HepG2 (cell line): ENCODE measurements at regions not wholly inside any gene's neighbourhood (a gene's known extent, or its start where the extent isn't known, plus 50 kb on each side); places are given as distances from the start of the nearest gene placed in this dataset.

Experiments used
- CBFB ChIP-seq: sonication (generic); formaldehyde crosslinking; IDR thresholded peaks from 2 replicates; pipeline ENCODE4 v1.4.0; 2020; ENCODE audit warnings: missing genetic modification reagents
- ETV6 ChIP-seq: sonication (generic); formaldehyde crosslinking; conservative IDR thresholded peaks from 2 replicates; pipeline ENCODE4 v1.4.0; 2020; ENCODE audit warnings: missing genetic modification reagents
- ISL2 ChIP-seq: sonication (generic); formaldehyde crosslinking; IDR thresholded peaks from 2 replicates; pipeline ENCODE4 v1.5.0; 2020; ENCODE audit warnings: missing genetic modification reagents
- KDM6A ChIP-seq: IDR thresholded peaks from 2 replicates; pipeline ENCODE4 v1.6.1; 2016; ENCODE audit warnings: low read depth
- MZF1 ChIP-seq: sonication (generic); formaldehyde crosslinking; IDR thresholded peaks from 2 replicates; pipeline ENCODE4 v1.8.1; 2023; ENCODE audit warnings: mild to moderate bottlenecking, missing genetic modification reagents, borderline replicate concordance
- NBN ChIP-seq: fragments of 450-650 bp; conservative IDR thresholded peaks from 2 replicates; pipeline ENCODE4 v1.6.1; 2017
- TEAD2 ChIP-seq: sonication (generic); formaldehyde crosslinking; IDR thresholded peaks from 2 replicates; pipeline ENCODE4 v1.9.0; 2021; ENCODE audit warnings: missing genetic modification reagents
- ZBTB20 ChIP-seq: sonication (generic); formaldehyde crosslinking; IDR thresholded peaks from 2 replicates; pipeline ENCODE4 v1.8.1; 2023; ENCODE audit warnings: missing genetic modification reagents, low read depth, mild to moderate bottlenecking, borderline replicate concordance
- ZNF138 ChIP-seq: sonication (generic); formaldehyde crosslinking; IDR thresholded peaks from 2 replicates; pipeline ENCODE4 v1.5.0; 2020; ENCODE audit warnings: mild to moderate bottlenecking, low read depth, missing genetic modification reagents
- ZNF235 ChIP-seq: sonication (generic); formaldehyde crosslinking; IDR thresholded peaks from 2 replicates; pipeline ENCODE4 v1.8.1; 2023; ENCODE audit warnings: mild to moderate bottlenecking, missing genetic modification reagents, borderline replicate concordance
- ZNF3 ChIP-seq: IDR thresholded peaks from 2 replicates; pipeline ENCODE4 v1.7.0; 2017; ENCODE audit warnings: inconsistent platforms
- ZNF367 ChIP-seq: sonication (generic); formaldehyde crosslinking; IDR thresholded peaks from 2 replicates; pipeline ENCODE4 v1.4.0; 2020; ENCODE audit warnings: missing genetic modification reagents, borderline replicate concordance
- ZNF546 ChIP-seq: sonication (generic); formaldehyde crosslinking; conservative IDR thresholded peaks from 2 replicates; pipeline ENCODE4 v1.8.1; 2023; ENCODE audit warnings: mild to moderate bottlenecking, missing genetic modification reagents
- ZNF746 ChIP-seq: sonication (generic); formaldehyde crosslinking; IDR thresholded peaks from 2 replicates; pipeline ENCODE4 v1.8.0; 2022; ENCODE audit warnings: mild to moderate bottlenecking, missing genetic modification reagents
- ZNF75D ChIP-seq: sonication (generic); formaldehyde crosslinking; IDR thresholded peaks from 2 replicates; pipeline ENCODE4 v1.8.1; 2023; ENCODE audit warnings: missing genetic modification reagents, mild to moderate bottlenecking, borderline replicate concordance
- TF ChIP-seq, protein P1 (sequence below): IDR thresholded peaks from 2 replicates; pipeline ENCODE4 v1.6.1; 2016
- TF ChIP-seq, protein P2 (sequence below): sonication (generic); formaldehyde crosslinking; IDR thresholded peaks from 2 replicates; pipeline ENCODE4 v1.8.0; 2022; ENCODE audit warnings: missing genetic modification reagents, mild to moderate bottlenecking, inconsistent platforms, borderline replicate concordance
- TF ChIP-seq, protein P3 (sequence below), 2 experiments: sonication (generic) in 1 of 2; formaldehyde crosslinking in 1 of 2; IDR thresholded peaks; 2 replicates each; pipeline versions ENCODE4 v1.5.1 to v1.6.1; 2011 to 2020; ENCODE audit warnings: borderline replicate concordance in 1 of 2, low read depth in 1 of 2, low read length in 1 of 2, mild to moderate bottlenecking in 1 of 2, missing genetic modification reagents in 1 of 2, moderate library complexity in 1 of 2
- TF ChIP-seq, protein P4 (sequence below): sonication (generic); formaldehyde crosslinking; IDR thresholded peaks from 2 replicates; pipeline ENCODE4 v1.4.0; 2020; ENCODE audit warnings: low read depth, missing genetic modification reagents

DNA sequence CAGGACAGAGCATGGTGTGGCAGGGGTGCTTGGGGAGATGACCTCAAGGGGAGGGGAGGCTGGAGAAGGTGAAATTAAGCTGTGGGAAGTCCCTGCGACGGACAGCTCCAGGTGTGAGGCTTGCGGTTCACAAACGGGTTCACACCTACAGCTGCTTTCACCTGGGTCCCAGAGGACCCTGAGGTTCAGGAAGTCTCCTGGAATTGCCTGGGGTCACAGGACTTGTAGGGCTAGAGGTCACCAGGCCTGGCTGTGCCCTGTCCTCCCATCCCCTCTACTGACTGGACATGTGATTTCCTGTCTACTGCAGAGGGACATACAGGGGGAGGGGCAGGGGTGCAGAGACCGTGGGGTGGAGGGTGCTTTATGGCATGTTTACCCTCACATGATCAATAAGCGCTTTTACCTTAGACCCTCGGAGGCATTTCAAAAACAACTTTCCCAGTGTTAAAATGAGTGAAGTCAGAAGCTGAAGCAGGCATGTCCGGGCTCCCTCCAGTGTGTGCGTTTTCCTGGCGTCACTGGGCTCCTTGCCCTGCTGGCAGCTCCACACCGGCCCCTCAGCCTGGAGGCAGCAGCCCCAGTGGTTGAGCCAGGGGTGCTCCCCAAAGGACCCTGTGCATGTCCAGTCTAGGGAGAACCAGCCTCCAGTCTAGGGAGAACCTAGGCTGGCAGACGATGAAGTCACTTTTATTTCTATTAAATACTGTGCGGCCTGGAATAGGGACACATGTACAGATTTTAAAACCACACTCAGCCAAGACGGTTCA, 66.6 kb upstream of the IGFBP3 start (continued):
- no peak for TF ChIP-seq ZNF367 (CRISPR knock-in tag)
- TF ChIP-seq, protein P1, sequence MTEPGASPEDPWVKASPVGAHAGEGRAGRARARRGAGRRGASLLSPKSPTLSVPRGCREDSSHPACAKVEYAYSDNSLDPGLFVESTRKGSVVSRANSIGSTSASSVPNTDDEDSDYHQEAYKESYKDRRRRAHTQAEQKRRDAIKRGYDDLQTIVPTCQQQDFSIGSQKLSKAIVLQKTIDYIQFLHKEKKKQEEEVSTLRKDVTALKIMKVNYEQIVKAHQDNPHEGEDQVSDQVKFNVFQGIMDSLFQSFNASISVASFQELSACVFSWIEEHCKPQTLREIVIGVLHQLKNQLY (CRISPR knock-in tag): peak; percentile 75; the same call in 1 of the 2 replicates
- no peak for TF ChIP-seq TEAD2
- no peak for TF ChIP-seq ISL2 (CRISPR knock-in tag)
- TF ChIP-seq ZNF546 (CRISPR knock-in tag): no peak
- TF ChIP-seq, protein P2, sequence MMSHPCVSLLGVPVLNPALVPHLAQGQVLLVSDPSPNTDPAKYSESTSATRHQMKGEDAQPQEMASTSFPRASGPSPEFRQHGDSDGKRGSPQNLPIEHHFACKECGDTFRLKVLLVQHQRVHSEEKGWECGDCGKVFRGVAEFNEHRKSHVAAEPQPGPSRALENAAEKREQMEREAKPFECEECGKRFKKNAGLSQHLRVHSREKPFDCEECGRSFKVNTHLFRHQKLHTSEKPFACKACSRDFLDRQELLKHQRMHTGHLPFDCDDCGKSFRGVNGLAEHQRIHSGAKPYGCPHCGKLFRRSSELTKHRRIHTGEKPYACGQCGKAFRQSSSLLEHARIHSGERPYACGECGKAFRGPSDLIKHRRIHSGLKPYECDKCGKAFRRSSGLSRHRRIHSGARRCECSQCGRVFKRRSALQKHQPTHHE: no peak
- TF ChIP-seq, protein P3, sequence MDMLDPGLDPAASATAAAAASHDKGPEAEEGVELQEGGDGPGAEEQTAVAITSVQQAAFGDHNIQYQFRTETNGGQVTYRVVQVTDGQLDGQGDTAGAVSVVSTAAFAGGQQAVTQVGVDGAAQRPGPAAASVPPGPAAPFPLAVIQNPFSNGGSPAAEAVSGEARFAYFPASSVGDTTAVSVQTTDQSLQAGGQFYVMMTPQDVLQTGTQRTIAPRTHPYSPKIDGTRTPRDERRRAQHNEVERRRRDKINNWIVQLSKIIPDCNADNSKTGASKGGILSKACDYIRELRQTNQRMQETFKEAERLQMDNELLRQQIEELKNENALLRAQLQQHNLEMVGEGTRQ (IDR thresholded peaks at IDR 0.05; ENCODE audit: low read depth, low read length): no peak
- TF ChIP-seq, protein P3 (CRISPR knock-in tag; IDR thresholded peaks at IDR 0.05; ENCODE audit: borderline replicate concordance): peak; percentile 60; the same call in 1 of the 2 replicates
- TF ChIP-seq MZF1: no peak
- TF ChIP-seq ZNF138 (CRISPR knock-in tag): no peak
- TF ChIP-seq ZNF235 (CRISPR knock-in tag): no peak
- TF ChIP-seq ZBTB20: peak; percentile 61; the same call in 1 of the 2 replicates
- no peak for TF ChIP-seq CBFB (CRISPR knock-in tag)
- TF ChIP-seq ZNF3 (CRISPR knock-in tag): no peak
- TF ChIP-seq NBN: no peak
- TF ChIP-seq, protein P4, sequence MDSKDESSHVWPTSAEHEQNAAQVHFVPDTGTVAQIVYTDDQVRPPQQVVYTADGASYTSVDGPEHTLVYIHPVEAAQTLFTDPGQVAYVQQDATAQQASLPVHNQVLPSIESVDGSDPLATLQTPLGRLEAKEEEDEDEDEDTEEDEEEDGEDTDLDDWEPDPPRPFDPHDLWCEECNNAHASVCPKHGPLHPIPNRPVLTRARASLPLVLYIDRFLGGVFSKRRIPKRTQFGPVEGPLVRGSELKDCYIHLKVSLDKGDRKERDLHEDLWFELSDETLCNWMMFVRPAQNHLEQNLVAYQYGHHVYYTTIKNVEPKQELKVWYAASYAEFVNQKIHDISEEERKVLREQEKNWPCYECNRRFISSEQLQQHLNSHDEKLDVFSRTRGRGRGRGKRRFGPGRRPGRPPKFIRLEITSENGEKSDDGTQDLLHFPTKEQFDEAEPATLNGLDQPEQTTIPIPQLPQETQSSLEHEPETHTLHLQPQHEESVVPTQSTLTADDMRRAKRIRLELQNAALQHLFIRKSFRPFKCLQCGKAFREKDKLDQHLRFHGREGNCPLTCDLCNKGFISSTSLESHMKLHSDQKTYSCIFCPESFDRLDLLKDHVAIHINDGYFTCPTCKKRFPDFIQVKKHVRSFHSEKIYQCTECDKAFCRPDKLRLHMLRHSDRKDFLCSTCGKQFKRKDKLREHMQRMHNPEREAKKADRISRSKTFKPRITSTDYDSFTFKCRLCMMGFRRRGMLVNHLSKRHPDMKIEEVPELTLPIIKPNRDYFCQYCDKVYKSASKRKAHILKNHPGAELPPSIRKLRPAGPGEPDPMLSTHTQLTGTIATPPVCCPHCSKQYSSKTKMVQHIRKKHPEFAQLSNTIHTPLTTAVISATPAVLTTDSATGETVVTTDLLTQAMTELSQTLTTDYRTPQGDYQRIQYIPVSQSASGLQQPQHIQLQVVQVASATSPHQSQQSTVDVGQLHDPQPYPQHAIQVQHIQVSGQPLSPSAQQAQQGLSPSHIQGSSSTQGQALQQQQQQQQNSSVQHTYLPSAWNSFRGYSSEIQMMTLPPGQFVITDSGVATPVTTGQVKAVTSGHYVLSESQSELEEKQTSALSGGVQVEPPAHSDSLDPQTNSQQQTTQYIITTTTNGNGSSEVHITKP (CRISPR knock-in tag): no peak
- no peak for TF ChIP-seq ZNF746 (CRISPR knock-in tag)
- TF ChIP-seq KDM6A (CRISPR knock-in tag): no peak
- TF ChIP-seq ETV6: no peak
- TF ChIP-seq ZNF75D: no peak
